Stomach (tissue), 8 donors: ENCODE measurements at regions not wholly inside any gene's neighbourhood (a gene's known extent, or its start where the extent isn't known, plus 50 kb on each side); places are given as distances from the start of the nearest gene placed in this dataset.
A peak's percentile ranks its signal among the peaks of the same experiment; 100 is the strongest.

Experiments
- DNase-seq, 2 donors: peaks; one replicate each; pipeline versions ENCODE4 v3.0.0 to v3.0.0-alpha.2; 2013 to 2019
- H3K27ac ChIP-seq, 5 donors: fragments of 200-600 bp in 4 of 5; sonication (generic) in 4 of 5; one replicate each; pipeline ENCODE4 v1.5.1; 2013 to 2019; ENCODE audit warnings: mild to moderate bottlenecking in 1 of 5, moderate library complexity in 1 of 5
- H3K27me3 ChIP-seq, 3 donors: fragments of 200-600 bp; sonication (generic); one replicate each; pipeline ENCODE4 v1.5.1; 2017 to 2019; ENCODE audit warnings: mixed run types in 1 of 3
- H3K36me3 ChIP-seq, 4 donors: fragments of 200-600 bp; sonication (generic); 1 replicate in 3 of 4; 2 replicates in 1 of 4; pipeline ENCODE4 v1.5.1; 2016 to 2019
- H3K4me1 ChIP-seq, 4 donors: fragments of 200-600 bp; sonication (generic); one replicate each; pipeline ENCODE4 v1.5.1; 2016 to 2019
- H3K4me3 ChIP-seq, 4 donors: fragments of 200-600 bp; sonication (generic) in 3 of 4; one replicate each; pipeline ENCODE4 v1.5.1; 2016 to 2019; ENCODE audit warnings: mild to moderate bottlenecking in 1 of 4
- H3K9me3 ChIP-seq, 4 donors: fragments of 200-600 bp; sonication (generic); one replicate each; pipeline ENCODE4 v1.5.1; 2016 to 2019
- EP300 ChIP-seq: sonication (generic); formaldehyde crosslinking; IDR thresholded peaks from one replicate; pipeline ENCODE4 v1.6.1; 2017; ENCODE audit warnings: antibody characterized with exemption
- POLR2A ChIP-seq, 4 donors: fragments of 450-650 bp; IDR thresholded peaks; one replicate each; pipeline ENCODE4 v1.6.1; 2016; ENCODE audit warnings: antibody characterized with exemption in 4 of 4, control low read depth in 2 of 4, mild to moderate bottlenecking in 1 of 4, moderate library complexity in 1 of 4
- POLR2AphosphoS5 ChIP-seq, 3 donors: sonication (generic); formaldehyde crosslinking; IDR thresholded peaks; one replicate each; pipeline ENCODE4 v1.6.1; 2016; ENCODE audit warnings: antibody characterized with exemption in 3 of 3
- WGBS, 5 donors: extraction: QIAGEN DNeasy Blood & Tissue Kit in 3 of 5; methylation state at CpG; one replicate each; pipeline versions ENCODE4 v1.1.5 to v1.1.7; 2013 to 2018; 5-methylcytosine and 5-hydroxymethylcytosine counted together
- intact Hi-C: fragments of 100-400 bp; cut with DNase I; formaldehyde crosslinking; loops from one replicate; pipeline ENCODE4 v1.15.1; 2023; ENCODE audit warnings: low total_unique reads
- TF ChIP-seq, protein P1 (sequence below), 7 experiments: fragments of 450-650 bp in 4 of 7; fragments of 200-600 bp in 3 of 7; sonication (generic) in 3 of 7; IDR thresholded peaks; one replicate each; pipeline ENCODE4 v1.5.1; 2016 to 2019; ENCODE audit warnings: antibody characterized with exemption in 7 of 7, control low read depth in 2 of 7, mild to moderate bottlenecking in 1 of 7
- donor health status: healthy with polysubstance abuse.
- donor health status: Bipolar disorder and iron deficiency.
- donor health status: healthy.

DNA sequence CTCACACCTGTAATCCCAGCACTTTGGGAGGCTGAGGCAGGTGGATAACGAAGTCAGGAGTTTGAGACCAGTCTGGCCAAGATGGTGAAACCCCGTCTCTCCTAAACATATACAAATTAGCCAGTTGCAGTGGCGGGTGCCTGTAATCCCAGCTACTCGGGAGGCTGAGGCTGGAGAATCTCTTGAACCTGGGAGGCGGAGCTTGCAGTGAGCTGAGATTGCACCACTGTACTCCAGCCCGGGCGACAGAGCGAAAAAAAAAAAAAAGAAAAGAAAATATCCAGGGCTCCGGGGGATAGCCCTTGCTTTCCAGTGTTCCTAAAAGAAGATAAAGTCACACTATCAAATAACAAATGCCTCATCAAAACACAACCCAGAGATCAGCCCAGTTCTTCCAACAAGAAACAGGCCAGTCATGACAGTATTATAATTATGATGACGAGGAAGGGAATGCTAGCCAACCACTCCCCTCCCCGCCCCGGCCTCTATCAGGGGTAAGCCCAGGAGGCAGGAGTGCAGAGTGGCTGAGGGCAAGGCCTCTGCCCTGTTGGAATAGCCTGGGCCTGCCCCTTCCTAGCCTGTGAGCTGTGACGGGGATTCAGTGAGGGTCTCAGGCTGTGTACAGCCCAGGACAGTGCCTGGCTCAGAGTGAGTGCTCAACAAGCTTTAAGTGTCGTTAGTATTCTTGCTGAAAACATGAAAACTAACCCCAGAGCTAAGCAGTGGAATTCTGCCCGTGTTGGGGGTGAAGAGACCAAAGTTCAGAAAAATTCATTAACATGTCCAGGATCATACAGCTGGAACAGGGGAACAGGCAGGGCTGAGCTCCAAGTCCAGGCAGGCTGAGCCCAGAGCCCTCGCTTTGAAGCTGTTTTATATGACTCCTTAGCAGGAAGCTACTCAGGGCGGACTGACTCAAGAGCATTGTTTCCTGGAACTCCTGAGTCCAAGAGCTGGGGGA is 54.3 kb downstream of the FAM241B start:
- Histone ChIP-seq H3K9me3 (no peaks in the 10 kb centered on the region), H3K36me3 (no peaks in the 10 kb centered on the region), H3K4me3 (no peak overlapping the region), H3K4me1 (peaks cover 0 to 31% (median 17%) of the 10 kb centered on the region in 4 donors), H3K27ac (peak overlapping the region in 2 of 5 donors; percentile 5 to 61), H3K27me3 (peaks cover 0 to 25% (median 5%) of the 10 kb centered on the region in 3 donors)
- peak in 1 of 3 donors; percentile 59 for TF ChIP-seq POLR2AphosphoS5 (IDR thresholded peaks at IDR 0.05)
- no peak for TF ChIP-seq EP300
- 49 to 55% (median 54%) methylated on average over 17 of the region's 17 CpGs for WGBS, 5 donors
- peak; percentile 30 to 82 for DNase-seq
- intact Hi-C loops: no loop called here

DNA sequence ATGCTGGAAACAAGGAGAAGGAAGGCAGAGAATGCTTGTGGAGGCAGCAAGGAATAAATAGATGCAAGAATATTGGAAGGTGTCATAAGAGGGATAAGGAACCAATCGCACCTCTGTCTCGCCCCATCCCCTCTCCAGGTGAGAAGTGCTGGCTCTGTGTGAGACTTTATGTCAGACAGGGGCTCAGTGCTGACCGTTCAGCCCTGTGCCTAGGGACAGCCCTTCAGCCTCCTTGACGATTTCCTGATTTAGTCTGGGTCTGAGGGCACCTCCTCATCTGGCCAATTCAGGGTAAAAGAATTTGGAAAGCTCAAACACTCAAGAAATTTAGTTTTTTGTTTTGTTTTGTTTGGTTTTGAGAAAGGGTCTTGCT is 54.9 kb downstream of the FAM241B start:
- intact Hi-C loops: no loop called here
- 61 to 72% (median 67%) methylated on average over 4 of the region's 4 CpGs for WGBS, 5 donors
- TF ChIP-seq EP300 (no peak), POLR2A (IDR thresholded peaks at IDR 0.05) (no peak), POLR2AphosphoS5 (IDR thresholded peaks at IDR 0.05) (no peak)
- TF ChIP-seq, protein P1, sequence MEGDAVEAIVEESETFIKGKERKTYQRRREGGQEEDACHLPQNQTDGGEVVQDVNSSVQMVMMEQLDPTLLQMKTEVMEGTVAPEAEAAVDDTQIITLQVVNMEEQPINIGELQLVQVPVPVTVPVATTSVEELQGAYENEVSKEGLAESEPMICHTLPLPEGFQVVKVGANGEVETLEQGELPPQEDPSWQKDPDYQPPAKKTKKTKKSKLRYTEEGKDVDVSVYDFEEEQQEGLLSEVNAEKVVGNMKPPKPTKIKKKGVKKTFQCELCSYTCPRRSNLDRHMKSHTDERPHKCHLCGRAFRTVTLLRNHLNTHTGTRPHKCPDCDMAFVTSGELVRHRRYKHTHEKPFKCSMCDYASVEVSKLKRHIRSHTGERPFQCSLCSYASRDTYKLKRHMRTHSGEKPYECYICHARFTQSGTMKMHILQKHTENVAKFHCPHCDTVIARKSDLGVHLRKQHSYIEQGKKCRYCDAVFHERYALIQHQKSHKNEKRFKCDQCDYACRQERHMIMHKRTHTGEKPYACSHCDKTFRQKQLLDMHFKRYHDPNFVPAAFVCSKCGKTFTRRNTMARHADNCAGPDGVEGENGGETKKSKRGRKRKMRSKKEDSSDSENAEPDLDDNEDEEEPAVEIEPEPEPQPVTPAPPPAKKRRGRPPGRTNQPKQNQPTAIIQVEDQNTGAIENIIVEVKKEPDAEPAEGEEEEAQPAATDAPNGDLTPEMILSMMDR (IDR thresholded peaks at IDR 0.05): no peak
- peaks cover 0 to 18% (median 2%) of the 10 kb centered on the region in 3 donors for H3K27me3 ChIP-seq
- no peaks in the 10 kb centered on the region for H3K36me3 ChIP-seq
- peaks cover 0 to 31% (median 17%) of the 10 kb centered on the region in 4 donors for H3K4me1 ChIP-seq
- no peaks in the 10 kb centered on the region for H3K9me3 ChIP-seq
- DNase-seq: no peak
- H3K27ac ChIP-seq: peak overlapping the region in 2 of 5 donors; percentile 5 to 61
- H3K4me3 ChIP-seq: no peak overlapping the region

DNA sequence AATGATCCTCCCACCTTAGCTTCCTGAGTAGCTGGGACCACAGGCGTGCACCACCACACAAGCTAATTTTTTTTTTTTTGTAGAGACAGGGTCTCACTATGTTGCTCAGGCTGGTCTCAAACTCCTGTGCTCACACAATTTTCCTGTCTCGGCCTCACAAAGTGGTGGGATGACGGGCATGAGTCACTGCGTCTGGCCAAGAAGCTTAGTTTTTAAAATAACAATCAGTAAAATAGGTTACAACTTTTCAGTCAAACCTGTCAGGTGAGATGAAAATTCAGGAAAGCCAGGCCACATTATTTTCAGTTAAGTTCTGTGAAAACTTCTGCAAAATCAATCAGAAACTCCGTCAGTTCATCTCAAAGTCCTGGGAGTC is 55.4 kb downstream of the FAM241B start:
- TF ChIP-seq EP300 (no peak), POLR2AphosphoS5 (IDR thresholded peaks at IDR 0.05) (no peak), POLR2A (IDR thresholded peaks at IDR 0.05) (no peak)
- TF ChIP-seq, protein P1 (IDR thresholded peaks at IDR 0.05): no peak
- intact Hi-C loops: no loop called here
- no peak for DNase-seq
- Histone ChIP-seq H3K36me3 (no peaks in the 10 kb centered on the region), H3K4me3 (no peak overlapping the region), H3K27me3 (peaks cover 0 to 14% (median 0%) of the 10 kb centered on the region in 3 donors), H3K9me3 (no peaks in the 10 kb centered on the region), H3K27ac (peak overlapping the region in 1 of 5 donors; percentile 5), H3K4me1 (peaks cover 0 to 31% (median 17%) of the 10 kb centered on the region in 4 donors)
- WGBS, 5 donors: 63 to 75% (median 65%) methylated on average over 5 of the region's 5 CpGs

DNA sequence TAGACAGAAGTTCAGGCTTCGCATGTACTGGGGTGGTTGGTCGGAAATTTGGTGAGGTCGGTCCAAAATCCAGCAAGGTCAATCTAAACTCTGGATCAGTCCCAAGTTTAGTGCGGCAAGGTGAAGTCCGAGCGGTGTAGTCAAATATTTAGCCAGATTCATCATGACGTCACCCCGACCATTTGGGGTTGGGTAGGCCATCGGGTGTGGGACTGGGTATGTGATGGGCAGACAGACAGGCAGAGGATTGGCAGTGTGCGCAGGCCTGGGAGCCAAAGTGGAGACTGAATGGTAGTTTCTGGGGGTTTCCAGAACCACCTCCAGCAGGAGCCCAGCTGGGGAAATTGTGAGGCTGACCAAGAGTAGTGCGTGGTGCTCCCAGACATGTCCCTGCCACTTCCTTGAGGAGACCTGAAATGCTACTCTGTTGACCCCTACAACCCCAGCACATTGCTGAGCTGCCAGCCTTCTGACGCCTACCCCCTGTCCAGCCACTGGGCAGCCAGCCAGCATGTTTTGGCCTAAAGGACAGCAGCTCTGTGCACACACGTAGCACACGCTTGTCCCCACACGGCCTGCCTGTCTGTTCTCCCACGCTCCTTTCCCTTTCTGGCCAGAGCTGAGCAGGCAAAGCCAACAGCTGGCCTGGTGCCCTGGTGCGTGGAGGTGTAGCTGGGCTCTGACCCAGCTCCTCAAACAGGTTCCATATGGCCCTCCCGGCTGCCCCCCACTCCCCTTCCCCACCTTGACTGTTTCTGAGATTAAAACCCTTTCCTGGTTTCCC is 55.9 kb downstream of the FAM241B start:
- DNase-seq: peak; percentile 33 to 62
- intact Hi-C loops: no loop called here
- Histone ChIP-seq H3K4me1 (peaks cover 0 to 31% (median 17%) of the 10 kb centered on the region in 4 donors), H3K27me3 (peaks cover 0 to 13% (median 0%) of the 10 kb centered on the region in 3 donors), H3K4me3 (no peak overlapping the region), H3K9me3 (no peaks in the 10 kb centered on the region), H3K36me3 (no peaks in the 10 kb centered on the region), H3K27ac (peak overlapping the region in 1 of 5 donors; percentile 26)
- TF ChIP-seq POLR2A (IDR thresholded peaks at IDR 0.05) (no peak), EP300 (no peak), POLR2AphosphoS5 (IDR thresholded peaks at IDR 0.05) (no peak)
- TF ChIP-seq, protein P1 (IDR thresholded peaks at IDR 0.05): no peak
- 53 to 65% (median 58%) methylated on average over 17 to 18 of the region's 18 CpGs for WGBS, 5 donors
